ENCODE measurements at regions not wholly inside any gene's neighbourhood (a gene's known extent, or its start where the extent isn't known, plus 50 kb on each side); places are given as distances from the start of the nearest gene placed in this dataset.
"Not testable (repeated sequence)": the region's sequence is repeated elsewhere in the genome, so short reads cannot be mapped to it uniquely, and the experiment has no call there.

DNA sequence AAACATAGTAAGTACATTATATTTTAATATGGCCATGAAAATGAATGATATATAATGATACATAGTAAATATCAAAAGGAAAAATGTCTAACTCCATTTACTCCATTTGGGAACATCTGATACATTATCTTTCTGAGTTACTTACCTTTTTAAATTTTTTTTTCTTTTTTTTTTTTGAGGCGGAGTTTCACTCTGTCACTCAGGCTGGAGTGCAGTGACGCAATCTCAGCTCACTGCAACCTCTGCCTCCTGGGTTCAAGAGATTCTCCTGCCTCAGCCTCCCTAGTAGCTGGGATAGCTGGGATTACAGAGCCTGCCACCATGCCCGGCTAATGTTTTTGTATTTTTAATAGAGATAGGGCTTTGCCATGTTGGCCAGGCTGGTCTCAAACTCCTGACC is 972.5 kb downstream of the TRAM1L1 start:
- DNase-seq, result not testable (repeated sequence)

DNA sequence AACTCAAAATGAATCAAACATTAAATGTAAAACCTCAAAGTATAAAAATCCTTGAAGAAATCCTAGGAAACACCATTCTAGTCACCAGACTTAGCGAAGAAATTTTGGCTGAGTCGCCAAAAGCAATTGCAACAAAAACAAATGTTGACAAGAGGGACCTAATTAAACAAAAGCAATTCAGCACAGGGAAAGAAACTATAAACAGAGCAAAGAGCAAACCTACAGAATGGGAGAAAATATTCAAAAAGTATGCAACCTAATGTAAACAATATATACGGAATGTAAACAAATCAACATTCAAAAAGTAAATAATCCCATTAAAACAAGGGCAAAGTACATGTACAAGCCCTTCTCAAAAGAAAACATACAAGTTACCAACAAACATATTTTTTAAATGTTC is 974.7 kb downstream of the TRAM1L1 start:
- DNase-seq, result no peak

DNA sequence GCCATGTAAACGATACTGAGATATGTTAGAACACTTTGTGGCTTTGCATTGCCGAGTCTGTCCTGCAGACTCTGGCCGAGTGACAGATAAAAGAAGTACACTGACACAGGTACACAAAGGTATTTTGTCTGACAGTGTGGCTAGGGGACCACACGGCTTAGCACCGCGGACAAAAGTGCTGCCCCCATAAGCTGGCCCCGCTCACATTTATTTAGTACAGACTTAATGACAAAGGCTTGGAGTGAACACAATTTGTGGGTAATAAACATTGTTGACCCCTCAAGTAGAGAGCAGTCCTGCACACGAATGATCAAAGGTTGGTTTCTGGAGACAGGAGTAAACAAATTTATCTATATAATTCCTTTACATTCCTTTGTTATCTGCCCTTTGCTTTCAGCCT is 976.8 kb downstream of the TRAM1L1 start:
- DNase-seq, result no peak

DNA sequence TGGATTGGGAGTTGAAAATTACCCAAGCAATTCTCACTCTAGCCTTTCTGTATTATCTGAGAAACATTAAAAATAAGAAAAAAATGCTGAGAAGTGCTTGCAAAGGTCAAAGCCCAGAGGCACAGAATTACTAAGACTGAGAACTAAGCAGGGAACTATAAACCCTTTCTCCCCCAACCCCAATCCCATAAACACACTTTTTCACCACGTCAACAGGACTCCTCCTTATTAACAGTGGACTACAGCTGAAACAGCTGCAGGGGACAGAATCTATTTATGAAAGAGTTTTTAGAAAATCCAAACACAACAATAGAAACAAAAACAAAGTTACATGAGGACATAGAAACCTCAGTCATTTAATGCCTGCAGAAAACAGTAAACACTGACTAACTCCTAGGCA is 984.1 kb downstream of the TRAM1L1 start:
- DNase-seq, result no peak

DNA sequence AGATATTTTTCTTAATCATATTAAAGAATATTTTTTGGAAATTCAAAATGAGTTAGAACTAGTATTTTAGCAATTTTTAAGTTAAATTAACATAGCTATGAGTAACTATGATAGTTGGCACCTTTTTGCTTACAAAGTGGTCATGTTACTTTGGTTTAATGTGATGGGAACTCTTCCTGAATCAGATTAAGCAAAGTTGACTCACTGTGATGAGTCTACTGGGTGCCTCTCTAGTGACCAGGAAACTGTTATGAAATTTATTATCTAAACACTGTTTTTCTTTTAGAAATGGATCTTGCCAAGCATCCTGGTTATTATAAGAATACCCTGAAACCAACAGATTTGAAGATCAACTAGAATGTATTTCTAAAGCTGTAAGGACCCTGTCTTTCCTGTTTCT is 985.8 kb downstream of the TRAM1L1 start:
- DNase-seq, result no peak

DNA sequence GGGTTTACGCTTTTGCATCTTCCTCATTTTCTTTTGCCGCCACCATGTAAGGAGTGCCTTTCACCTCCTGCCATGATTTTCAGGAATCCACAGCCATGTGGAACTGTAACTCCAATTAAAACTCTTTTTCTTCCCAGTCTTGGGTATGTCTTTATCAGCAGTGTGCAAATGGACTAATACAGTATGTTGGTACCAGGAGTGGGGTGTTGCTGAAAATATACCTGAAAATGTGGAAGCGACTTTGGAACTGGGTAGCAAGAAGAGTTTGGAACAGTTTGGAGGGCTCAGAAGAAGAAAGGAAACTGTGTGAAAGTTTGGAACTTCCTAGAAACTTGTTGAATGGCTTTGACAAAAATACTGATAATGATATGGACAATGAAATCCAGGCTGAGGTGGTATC is 983.9 kb upstream of the NDST4 start:
- not testable (repeated sequence) for DNase-seq

DNA sequence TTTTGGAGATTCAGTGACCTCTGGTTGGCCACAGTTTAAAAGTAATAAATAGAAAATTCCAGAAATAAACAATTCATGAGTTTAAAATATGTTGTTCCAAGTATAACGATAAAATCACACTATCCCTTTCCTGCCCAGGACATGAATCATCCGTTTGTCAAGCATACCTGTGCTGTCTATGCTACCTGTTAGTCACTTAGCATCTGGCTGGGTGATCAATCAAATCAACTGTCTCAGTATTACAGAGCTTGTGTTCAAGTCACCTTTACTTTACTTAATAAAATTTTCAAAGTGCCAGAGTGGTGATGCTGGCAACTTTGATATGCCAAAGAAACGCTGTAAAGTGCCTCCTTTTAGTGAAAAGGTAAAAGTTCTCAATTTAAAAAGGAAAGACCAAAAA is 979.5 kb upstream of the NDST4 start:
- DNase-seq, result no peak

DNA sequence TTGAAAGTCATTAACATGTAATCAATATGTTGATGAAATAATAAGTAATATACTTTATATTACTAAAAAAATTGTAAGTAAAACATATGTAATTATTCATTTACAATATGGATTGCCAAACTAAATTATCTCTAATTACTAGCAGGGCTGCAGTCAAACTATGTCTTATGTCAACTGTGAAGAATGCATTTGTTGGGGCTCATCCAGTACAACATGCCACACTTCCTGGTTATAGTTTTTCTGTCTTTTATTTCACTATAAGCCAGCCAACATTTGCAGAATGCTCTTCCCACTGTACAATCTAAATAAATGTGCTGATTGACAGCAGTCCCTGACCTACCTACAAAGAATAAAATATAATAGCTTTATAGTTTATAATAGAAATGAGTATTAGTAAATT is 975.4 kb upstream of the NDST4 start:
- DNase-seq, result no peak

DNA sequence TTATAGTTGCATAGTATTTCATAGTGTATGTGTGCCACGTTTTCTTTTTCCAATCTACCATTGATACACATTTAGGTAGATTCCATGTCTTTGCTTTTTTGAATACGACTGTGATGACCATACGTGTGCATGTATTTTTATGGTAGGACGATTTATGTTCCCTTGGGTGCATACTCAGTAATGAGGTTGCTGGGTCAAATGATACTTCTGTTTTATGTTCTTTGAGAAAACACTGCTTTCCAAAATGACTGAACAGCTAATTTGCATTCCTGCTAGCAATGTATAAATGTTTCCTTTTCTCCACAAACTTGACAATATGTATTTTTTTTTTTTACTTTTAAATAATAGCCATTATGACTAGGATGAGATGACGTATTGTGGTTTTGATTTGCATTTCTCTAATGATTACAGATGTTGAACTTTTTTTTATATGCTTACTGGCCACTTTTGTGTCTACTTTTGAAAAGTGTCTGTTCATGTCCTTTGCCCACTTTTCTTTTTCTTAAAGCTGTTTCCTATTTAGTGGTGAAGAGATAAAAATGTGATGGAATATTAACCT is 969.5 kb upstream of the NDST4 start:
- no peak for DNase-seq

DNA sequence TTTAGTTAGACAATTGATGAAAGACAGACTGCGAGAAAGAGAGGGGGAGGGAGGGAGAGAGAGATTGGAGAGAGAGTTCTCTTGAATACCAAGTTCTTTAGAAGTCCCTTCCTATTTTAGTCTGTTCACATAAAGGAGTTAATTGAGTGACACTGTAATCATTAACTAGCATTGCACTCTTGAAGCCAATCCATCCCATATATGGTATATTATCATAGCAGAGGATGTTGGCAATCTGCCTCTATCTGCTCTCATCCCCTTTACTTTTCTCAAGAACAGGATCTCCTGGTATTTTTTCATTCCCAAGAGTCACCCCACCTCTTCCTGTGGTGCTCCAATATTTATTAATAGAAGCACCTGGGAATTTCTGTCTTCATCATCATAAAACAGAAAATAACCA is 959.6 kb upstream of the NDST4 start:
- no peak for DNase-seq

DNA sequence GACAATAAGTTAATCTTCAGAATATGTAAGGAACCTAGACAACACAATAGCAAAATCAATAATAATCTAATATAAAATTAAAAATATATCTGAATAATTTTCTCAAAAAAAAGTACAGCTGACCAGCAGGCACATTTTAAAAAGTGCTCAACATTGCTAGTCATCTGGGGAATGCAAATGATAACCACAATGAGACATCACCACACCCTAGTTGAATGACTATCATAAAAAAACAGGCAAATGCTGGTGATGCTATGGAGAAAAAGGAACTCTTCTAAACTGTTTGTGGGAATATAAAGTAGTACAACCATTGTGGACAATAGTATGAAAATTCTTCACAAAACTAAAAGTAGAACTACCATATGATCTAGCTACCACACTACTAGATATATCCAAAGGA is 956.9 kb upstream of the NDST4 start:
- no peak for DNase-seq

DNA sequence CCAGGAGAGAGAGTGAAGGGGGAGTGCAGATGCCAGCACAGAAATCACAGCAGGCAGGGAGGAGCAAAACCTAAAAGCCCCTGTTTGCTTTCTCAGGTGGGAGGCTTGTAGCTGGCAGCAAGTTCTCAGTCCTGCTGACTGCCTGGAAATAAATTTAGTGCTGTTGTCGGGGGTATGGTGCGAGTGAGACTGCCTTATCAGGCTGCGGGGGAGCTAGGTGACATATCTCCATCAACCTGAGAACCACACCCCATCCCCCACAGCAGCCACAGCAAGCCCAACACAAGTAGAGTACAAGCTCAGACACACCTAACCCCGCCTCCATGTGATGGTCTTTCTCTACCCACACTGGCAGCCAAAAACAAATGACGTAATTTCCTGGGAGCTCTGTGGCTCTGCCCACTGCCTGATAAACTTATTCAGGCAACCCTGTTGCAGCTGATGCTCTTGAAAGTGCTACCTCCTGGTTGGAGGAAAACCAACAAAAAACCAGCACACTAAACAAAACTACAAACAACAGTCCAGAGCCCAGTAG is 953.4 kb upstream of the NDST4 start:
- no peak for DNase-seq

DNA sequence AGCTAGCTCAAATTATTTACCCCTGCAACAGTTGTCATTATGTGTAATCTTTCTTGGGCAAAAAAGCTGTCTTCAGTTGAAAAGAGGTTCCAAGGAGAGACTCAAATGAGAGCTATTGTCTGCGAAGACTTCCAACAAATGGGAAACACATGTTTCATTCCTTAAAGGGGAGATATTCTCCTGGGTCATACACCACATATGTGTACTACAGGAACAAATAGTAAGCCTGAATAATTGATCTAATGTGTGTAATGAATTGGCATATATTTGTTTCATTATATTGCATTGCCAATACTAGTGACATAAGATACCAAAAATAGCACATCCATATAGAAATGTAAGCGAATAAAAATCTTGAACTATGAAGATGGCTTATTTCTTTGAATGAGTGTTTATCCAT is 950.9 kb upstream of the NDST4 start:
- no peak for DNase-seq

DNA sequence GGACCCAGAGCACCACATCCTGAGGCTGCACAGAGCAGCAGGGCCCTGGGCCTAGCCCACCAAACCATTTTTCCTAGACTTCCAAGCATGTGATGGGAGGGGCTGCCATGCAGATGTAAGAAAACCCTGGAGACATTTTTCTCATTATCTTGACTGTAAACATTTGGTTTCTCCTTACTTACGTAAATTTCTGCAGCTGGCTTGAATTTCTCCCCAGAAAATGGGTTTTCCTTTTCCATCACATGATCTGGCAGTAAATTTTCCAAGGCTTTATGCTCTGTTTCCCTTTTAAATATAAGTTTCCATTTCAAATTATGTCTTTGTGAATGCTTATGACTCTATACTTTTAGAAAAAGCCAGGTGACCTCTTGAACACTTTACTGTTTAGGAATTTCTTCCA is 945.9 kb upstream of the NDST4 start:
- no peak for DNase-seq

DNA sequence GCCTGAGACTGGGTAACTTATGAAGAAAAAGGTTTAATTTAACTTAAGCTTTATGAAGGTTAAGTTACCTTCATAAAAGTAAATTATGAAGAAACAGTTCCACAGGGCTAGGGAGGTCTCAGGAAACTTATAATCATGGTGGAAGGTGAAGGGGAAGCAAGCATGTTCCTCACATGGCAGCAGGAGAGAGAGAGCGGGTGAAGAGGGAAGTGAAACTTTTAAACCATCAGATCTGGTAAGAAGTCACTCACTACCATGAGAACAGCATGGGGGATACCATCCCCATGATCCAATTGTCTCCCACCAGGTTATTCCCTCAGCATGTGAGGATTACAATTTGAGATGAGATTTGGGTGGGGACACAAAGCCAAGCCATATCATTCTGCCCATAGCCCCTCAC is 944.7 kb upstream of the NDST4 start:
- no peak for DNase-seq

DNA sequence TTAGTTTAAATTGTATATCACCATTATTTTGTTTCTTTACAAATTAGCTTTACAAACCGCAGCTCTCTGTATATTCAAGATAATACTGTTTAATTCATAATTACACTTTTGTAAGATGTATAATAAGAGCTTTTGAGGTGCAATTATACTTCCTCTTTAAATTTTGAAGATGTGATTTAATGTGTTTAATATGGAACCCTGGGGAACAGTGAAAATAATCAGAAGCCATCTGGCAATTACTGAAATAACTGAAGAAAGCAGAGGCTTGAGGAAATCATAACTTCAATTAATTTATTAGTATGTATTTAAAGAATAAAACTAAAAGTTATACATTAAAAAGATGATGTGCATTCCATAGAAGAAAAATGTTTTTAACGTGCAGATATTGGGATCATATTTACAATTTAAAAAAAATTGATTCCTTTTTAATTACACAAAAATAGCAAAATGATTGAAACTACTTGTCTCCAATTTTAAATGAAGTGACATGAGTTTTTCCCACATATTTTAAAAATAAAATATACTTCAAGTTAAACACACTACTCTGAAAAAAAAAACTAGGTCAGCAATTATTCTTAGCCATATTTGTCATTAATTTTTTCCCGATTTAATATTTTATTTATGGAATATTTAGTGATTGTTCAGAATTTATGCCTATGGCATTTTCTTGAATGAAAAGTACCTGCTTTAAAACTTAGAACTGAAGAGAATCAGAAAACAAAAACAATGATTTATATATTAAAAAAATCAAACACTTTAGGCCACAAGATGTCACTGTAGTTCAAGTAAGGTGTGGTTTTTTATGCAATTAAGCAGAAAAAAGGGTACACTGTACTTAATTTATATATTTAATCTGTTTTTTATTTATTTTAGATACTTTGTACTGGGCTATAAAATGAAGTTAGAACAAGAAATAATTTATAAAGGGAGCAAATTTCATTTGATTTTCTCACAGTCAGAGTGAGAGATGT is 942.7 kb upstream of the NDST4 start:
- DNase-seq, result no peak

DNA sequence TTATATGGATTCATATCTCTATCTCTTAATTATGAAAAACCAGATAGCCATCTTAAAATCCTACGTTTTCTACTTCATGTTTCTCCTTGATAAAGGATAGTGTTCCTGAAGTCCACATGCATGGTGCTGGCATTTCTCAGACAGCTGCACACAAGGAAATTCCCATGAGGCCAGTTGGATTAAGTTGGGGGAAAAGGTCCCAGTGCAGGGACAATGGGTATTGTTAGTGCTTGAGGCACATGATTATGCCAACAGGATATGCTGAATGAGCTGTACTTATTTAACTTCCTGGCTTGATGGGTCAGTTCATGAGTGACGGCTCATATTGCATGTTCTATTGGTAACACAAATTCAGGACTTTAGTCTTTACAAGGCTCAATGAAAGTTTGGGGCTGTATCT is 913.9 kb upstream of the NDST4 start:
- DNase-seq, result no peak

DNA sequence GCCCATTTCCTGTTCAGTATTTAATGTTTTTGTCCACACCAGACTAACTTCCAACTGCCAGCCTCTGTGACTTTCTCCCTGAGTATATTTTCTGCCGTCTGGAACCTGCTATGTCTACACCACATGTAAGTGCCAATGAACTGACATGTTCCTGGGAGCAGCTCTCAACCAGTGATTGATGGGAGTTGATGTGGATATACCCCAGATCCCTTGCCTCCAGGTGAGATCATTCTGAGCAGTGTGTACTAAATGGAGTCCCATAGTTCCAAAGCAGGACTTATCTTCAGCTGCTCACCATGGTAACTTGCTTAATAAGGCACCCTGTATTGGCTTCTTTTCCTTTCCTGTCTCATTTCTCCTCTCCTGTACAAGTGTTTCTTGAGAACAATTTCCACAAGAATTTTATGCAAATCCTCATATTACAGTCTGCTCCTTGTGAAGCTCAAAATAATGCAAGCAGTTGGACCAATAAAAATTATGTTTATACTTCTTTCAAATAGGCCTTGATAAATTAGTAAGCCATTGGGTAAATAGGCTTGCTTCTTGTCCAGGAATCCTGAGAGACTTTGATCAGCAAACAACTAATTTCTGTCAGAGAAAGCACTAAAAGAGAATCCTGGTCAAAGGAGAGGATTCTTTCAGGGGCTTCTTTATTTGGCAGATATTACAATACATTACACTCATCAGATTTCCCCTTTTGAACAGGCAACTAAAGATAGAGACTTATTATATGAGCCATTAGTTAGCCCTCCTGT is 911.7 kb upstream of the NDST4 start:
- no peak for DNase-seq

DNA sequence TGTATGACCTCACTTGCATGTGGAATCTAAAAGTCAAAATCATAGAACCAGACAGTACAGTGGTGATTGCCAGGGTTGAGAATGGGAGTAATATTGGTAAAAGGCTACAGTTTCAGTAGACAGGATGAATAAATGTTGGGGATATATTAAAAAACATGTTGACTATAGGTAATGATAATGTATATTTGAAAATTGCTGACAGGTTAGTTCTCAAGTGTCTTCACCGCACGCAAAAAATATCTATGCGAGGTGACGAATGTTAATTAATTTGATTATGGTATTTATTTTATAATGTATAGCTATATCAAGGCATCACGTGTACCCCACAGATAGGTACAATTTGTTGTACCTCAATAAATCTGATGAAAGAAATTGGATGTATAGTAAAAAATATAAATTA is 909.6 kb upstream of the NDST4 start:
- no peak for DNase-seq

DNA sequence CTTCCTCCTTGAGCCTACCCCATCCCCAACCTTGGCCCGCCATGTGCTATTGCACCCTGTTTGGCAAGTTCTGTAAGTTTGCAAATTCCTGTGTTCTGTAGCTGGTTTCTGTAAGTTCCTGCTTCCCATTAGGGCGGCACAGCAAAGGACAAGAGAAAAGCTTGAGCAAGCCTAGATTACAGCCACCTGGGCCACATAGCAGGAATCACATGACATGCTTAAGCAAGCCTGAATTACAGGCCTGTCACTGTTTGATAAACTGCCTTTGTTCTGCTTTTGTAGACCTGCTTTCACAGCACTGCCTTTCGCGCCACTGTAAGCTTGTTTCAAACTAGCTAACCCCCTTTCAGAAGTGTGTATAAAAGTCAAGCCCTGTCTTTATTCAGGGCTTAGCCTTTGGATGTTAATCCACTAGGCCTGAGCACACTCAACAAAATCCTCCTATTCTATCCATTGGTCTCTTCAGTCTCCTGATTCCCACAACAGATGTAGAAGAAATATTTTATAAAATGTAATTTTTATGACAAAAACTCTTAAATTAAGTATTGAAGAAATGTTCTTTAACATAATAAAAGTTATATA is 906.8 kb upstream of the NDST4 start:
- DNase-seq, result no peak

DNA sequence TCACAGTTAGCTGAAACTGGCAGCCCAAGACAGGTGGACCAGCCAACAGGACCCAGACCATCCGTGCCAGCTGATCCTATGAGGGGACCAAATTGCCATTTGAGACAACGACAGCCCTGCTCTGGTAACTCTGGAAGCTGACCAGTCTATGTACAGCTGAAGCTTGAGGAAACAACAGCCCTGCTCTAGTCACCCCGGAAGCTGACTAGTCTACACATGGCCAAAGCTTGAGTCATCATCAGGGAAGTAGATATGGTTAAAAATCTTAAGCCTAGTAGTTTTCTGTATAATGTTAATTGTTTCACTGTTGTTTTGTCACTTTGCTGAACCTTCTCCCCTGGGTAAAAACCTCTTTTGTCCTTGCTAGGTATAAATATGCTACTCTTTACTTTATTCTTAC is 905.4 kb upstream of the NDST4 start:
- no peak for DNase-seq

DNA sequence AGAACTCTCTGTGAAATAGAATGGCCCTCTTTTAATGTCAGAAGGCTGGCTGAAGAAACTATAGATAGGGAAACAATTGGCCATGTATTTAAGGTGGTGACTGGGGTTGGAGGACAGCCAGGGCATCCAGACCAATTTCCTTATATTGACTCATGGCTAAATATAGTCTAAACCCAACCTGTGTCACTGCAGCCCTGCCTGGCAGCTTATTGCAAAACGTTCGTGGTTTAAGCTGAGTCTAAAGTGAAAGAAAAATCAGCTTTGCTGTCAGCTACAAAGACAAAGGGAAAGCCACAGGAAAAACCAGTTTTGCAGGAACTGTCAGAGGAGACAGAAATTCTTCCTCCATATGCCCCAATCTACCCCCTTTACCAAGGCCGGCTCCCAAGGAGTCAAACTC is 902.8 kb upstream of the NDST4 start:
- DNase-seq, result no peak

DNA sequence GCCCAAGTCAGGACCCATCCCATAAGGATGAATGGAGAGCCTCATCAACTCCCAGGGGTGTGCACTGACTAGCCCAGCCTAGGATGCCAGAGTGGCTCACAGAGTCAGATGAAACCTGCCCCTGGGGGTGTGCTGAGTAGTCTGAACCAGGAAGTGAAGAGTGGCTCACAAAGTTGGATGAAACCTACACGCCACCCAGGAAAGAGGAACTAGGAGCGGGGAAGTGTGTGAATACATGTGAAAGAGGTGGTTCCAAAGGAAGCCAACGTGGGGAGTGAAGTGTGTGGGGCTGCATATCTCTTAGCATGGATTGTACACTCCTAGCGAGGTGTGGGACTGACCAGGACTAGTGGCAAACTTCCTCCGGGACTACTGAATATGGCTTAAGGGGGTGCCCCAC is 902.1 kb upstream of the NDST4 start:
- no peak for DNase-seq
